ENCODE measurements at regions not wholly inside any gene's neighbourhood (a gene's known extent, or its start where the extent isn't known, plus 50 kb on each side); places are given as distances from the start of the nearest gene placed in this dataset.

GRCh38 chr7:86965727-86966120 lies 93.7 kb downstream of the ELAPOR2 start:
- H3K9me3 ChIP-seq (ENCODE audit: low read depth, low read length, poor library complexity, severe bottlenecking), result no peaks in the 10 kb centered on the region
- intact Hi-C loops (cut with micrococcal nuclease; ENCODE audit: unreplicated experiment), result no loop called here
- peaks cover 5% of the 10 kb centered on the region for H3K27me3 ChIP-seq (replicated peaks; ENCODE audit: insufficient read depth, low read depth, low read length, poor library complexity)
- no TSS peak for BruUV-seq (replicated peaks)
- no peak for TF ChIP-seq CTCF (conservative IDR thresholded peaks at IDR 0.05; ENCODE audit: low read depth, low read length)
- TF ChIP-seq EZH2 (IDR thresholded peaks at IDR 0.05; ENCODE audit: borderline replicate concordance, low read depth, low read length, poor library complexity, severe bottlenecking), result no peak
- POLR2A ChIA-PET (ENCODE audit: low non-redundant PET), result no interaction called here
- no peak overlapping the region for H3K27ac ChIP-seq (ENCODE audit: low read depth, low read length, poor library complexity, severe bottlenecking)
- DNase-seq (ENCODE audit: low spot score), result no peak
- H3K4me3 ChIP-seq (ENCODE audit: low read depth, low read length, poor library complexity, severe bottlenecking), result no peak overlapping the region
- CTCF ChIA-PET, result no interaction called here
- no peaks in the 10 kb centered on the region for H3K36me3 ChIP-seq (ENCODE audit: insufficient read depth, low read length, poor library complexity, severe bottlenecking)
- H3K4me1 ChIP-seq (ENCODE audit: insufficient read depth, low read length, poor library complexity, severe bottlenecking), result no peaks in the 10 kb centered on the region

- DNase-seq (ENCODE audit: low spot score), result no peak
- intact Hi-C loops (cut with micrococcal nuclease; ENCODE audit: unreplicated experiment), result no loop called here
- H3K27ac ChIP-seq (ENCODE audit: low read depth, low read length, poor library complexity, severe bottlenecking), result no peak overlapping the region
- no peaks in the 10 kb centered on the region for H3K9me3 ChIP-seq (ENCODE audit: low read depth, low read length, poor library complexity, severe bottlenecking)
- no peaks in the 10 kb centered on the region for H3K36me3 ChIP-seq (ENCODE audit: insufficient read depth, low read length, poor library complexity, severe bottlenecking)
- TF ChIP-seq EZH2 (IDR thresholded peaks at IDR 0.05; ENCODE audit: borderline replicate concordance, low read depth, low read length, poor library complexity, severe bottlenecking), result no peak
- no peak for TF ChIP-seq CTCF (conservative IDR thresholded peaks at IDR 0.05; ENCODE audit: low read depth, low read length)
- BruUV-seq (replicated peaks), result no TSS peak
- POLR2A ChIA-PET (ENCODE audit: low non-redundant PET), result no interaction called here
- H3K27me3 ChIP-seq (replicated peaks; ENCODE audit: insufficient read depth, low read depth, low read length, poor library complexity), result no peaks in the 10 kb centered on the region
- no peak overlapping the region for H3K4me3 ChIP-seq (ENCODE audit: low read depth, low read length, poor library complexity, severe bottlenecking)
- no peaks in the 10 kb centered on the region for H3K4me1 ChIP-seq (ENCODE audit: insufficient read depth, low read length, poor library complexity, severe bottlenecking)
- CTCF ChIA-PET, result no interaction called here
Measured at GRCh38 chr7:86964973-86965726, 94.3 kb downstream of the ELAPOR2 start.

- CTCF ChIA-PET, result no interaction called here
- BruUV-seq (replicated peaks), result no TSS peak
- no peak for TF ChIP-seq CTCF (conservative IDR thresholded peaks at IDR 0.05; ENCODE audit: low read depth, low read length)
- TF ChIP-seq EZH2 (IDR thresholded peaks at IDR 0.05; ENCODE audit: borderline replicate concordance, low read depth, low read length, poor library complexity, severe bottlenecking), result no peak
- Histone ChIP-seq H3K27ac (ENCODE audit: low read depth, low read length, poor library complexity, severe bottlenecking) (no peak overlapping the region), H3K27me3 (replicated peaks; ENCODE audit: insufficient read depth, low read depth, low read length, poor library complexity) (no peaks in the 10 kb centered on the region), H3K36me3 (ENCODE audit: insufficient read depth, low read length, poor library complexity, severe bottlenecking) (no peaks in the 10 kb centered on the region), H3K4me3 (ENCODE audit: low read depth, low read length, poor library complexity, severe bottlenecking) (no peak overlapping the region), H3K9me3 (ENCODE audit: low read depth, low read length, poor library complexity, severe bottlenecking) (no peaks in the 10 kb centered on the region), H3K4me1 (ENCODE audit: insufficient read depth, low read length, poor library complexity, severe bottlenecking) (no peaks in the 10 kb centered on the region)
- POLR2A ChIA-PET (ENCODE audit: low non-redundant PET), result no interaction called here
- DNase-seq (ENCODE audit: low spot score), result no peak
- intact Hi-C loops (cut with micrococcal nuclease; ENCODE audit: unreplicated experiment), result no loop called here
Measured at GRCh38 chr7:86963599-86964230, 95.7 kb downstream of the ELAPOR2 start.

All from A673 (cell line).